ENCODE measurements at regions not wholly inside any gene's neighbourhood (a gene's known extent, or its start where the extent isn't known, plus 50 kb on each side); places are given as distances from the start of the nearest gene placed in this dataset.

DNA sequence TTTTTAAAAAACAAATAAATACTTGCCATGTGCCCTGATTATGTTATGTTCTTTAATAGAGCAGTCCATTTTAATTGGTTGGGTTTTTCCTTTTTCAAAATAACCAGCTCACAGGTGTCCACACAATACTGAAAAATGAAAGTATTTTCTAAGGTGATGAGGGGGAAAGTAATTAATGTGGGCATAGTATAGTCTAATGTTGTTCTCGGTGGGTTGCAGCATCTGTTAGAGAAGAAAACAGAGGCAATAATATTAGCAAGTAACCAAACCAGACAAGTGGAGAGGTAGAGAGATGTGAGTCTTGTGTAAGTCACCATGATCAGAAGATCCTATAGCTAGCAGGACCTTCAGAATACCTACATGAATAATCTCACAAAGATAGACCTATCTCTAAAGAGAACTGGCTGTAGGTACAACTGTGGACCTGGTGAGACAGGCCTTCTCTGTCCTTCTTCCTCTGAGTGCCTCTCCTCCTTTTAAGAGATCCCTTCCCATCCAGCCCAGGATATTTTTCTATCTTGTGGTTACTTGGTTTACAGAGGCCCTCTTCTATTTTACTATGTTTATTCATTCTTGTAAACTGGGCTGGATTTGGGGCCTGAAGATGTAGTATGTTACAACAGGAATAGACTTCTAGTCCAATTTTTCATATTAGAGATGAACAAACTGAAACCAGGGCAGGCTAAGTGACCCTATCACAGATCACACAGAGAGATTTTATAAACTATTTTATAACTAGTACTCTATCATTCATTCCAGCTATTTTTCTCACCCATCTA lies 67.1 kb upstream of the MSTN start (continued):
- TF ChIP-seq ZNF239 (CRISPR knock-in tag; IDR thresholded peaks at IDR 0.05), result no peak
- TF ChIP-seq MTF1 (CRISPR knock-in tag; IDR thresholded peaks at IDR 0.05; ENCODE audit: borderline replicate concordance), result no peak
- TF ChIP-seq RBM17 (IDR thresholded peaks at IDR 0.05; ENCODE audit: borderline replicate concordance, low read depth, low read length), result no peak
- TF ChIP-seq NEUROD1 (IDR thresholded peaks at IDR 0.05; ENCODE audit: borderline replicate concordance, low read depth, low read length, partially characterized antibody), result no peak
- TF ChIP-seq MCM2 (IDR thresholded peaks at IDR 0.05; ENCODE audit: low read depth), result no peak
- no peak for TF ChIP-seq GATAD2A (IDR thresholded peaks at IDR 0.05)
- TF ChIP-seq CHD4 (IDR thresholded peaks at IDR 0.05; ENCODE audit: insufficient read depth, insufficient replicate concordance, low read depth, low read length, poor library complexity, severe bottlenecking), result no peak

- DNase-seq (ENCODE audit: extremely low read depth in 1 of 4, low spot score in 3 of 4) (no peak), ATAC-seq (no peak), FAIRE-seq (no peak)
- H3K79me2 ChIP-seq (ENCODE audit: control insufficient read depth, insufficient read depth, low read length), result no peaks in the 10 kb centered on the region
- ChIA-PET POLR2A (no interaction called here), CTCF (ENCODE audit: low intra/inter-chr PET ratio) (no interaction called here)
- no peak overlapping the region for H3K4me2 ChIP-seq (ENCODE audit: insufficient read depth, low read length)
- no peak overlapping the region for H3K9ac ChIP-seq (ENCODE audit: insufficient read depth in 1 of 2, low read depth in 2 of 2, low read length in 2 of 2)
- in situ Hi-C loops (cut with MboI), result no loop called here
- TF ChIP-seq SOX6 (IDR thresholded peaks at IDR 0.05) (no peak), ZNF511 (CRISPR knock-in tag; IDR thresholded peaks at IDR 0.05) (no peak), SFPQ (IDR thresholded peaks at IDR 0.05; ENCODE audit: low read depth, low read length) (no peak)
- no peaks in the 10 kb centered on the region for H3K36me3 ChIP-seq (ENCODE audit: control insufficient read depth, insufficient read depth, low read length)
- no peaks in the 10 kb centered on the region for H3K27me3 ChIP-seq (ENCODE audit: control insufficient read depth in 2 of 2, insufficient read depth in 2 of 2, low read length in 2 of 2)
- H3K4me1 ChIP-seq (replicated peaks in 1 of 2; ENCODE audit: control insufficient read depth in 2 of 2, insufficient read depth in 2 of 2, low read length in 2 of 2), result no peaks in the 10 kb centered on the region
- no peaks in the 10 kb centered on the region for H3K9me3 ChIP-seq (replicated peaks; ENCODE audit: control insufficient read depth, insufficient read depth, low read depth, low read length)
- H4K20me1 ChIP-seq (replicated peaks; ENCODE audit: control insufficient read depth, insufficient read depth, low read length), result no peaks in the 10 kb centered on the region
- H3K4me3 ChIP-seq, result no peak overlapping the region
- no peak overlapping the region for H3K27ac ChIP-seq (ENCODE audit: extremely low read depth, low read depth, low read length)
- H2AFZ ChIP-seq (ENCODE audit: low read depth, low read length), result no peak overlapping the region
- no TSS peak for BruUV-seq (replicated peaks)
- intact Hi-C loops (cut with micrococcal nuclease), result no loop called here
- no peaks in the 10 kb centered on the region for H3K9me1 ChIP-seq (ENCODE audit: control insufficient read depth, insufficient read depth, low read length)
Measured at GRCh38 chr2:190127651-190128050, 65.1 kb upstream of the MSTN start.
